Mononuclear cell (primary cell): ENCODE measurements at regions not wholly inside any gene's neighbourhood (a gene's known extent, or its start where the extent isn't known, plus 50 kb on each side); places are given as distances from the start of the nearest gene placed in this dataset.

Experiments used
- H3K27me3 ChIP-seq: 2 replicates; pipeline ENCODE4 v1.6.0; 2011; ENCODE audit warnings: low read length, control low read depth; ENCODE audit not compliant: insufficient read depth
- H3K4me1 ChIP-seq: 2 replicates; pipeline ENCODE4 v1.5.1; 2011; ENCODE audit warnings: mild to moderate bottlenecking, low read length, control low read depth; ENCODE audit not compliant: insufficient read depth
- H3K4me3 ChIP-seq: 2 replicates; pipeline ENCODE4 v1.5.1; 2011; ENCODE audit warnings: mild to moderate bottlenecking, low read length, moderate library complexity
- H3K9me3 ChIP-seq: 2 replicates; pipeline ENCODE4 v1.5.1; 2011; ENCODE audit warnings: low read depth, mild to moderate bottlenecking, control low read depth, low read length

DNA sequence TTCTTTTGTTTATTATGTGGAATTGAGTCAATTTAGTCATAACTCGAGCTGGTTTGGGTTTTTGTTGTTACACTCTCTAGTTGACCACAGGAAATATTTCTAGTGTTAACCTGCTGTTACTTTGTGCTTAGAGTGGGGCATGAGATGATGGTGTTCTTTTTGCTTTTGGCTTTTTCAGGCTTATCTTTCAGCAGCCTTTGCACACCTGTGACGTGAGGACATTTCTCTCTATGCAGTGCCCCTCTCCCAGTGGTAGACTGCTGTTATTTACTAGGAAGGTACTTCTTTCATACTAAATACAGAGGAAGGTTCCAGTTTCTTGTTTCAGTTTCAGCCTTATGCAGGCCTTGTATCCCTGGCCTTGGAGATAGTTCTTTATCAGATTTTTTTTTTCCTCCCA is 766.8 kb upstream of the MAN1A1 start:
- H3K9me3 ChIP-seq: no peaks in the 10 kb centered on the region
- H3K27me3 ChIP-seq: no peaks in the 10 kb centered on the region
- no peaks in the 10 kb centered on the region for H3K4me1 ChIP-seq
- no peak overlapping the region for H3K4me3 ChIP-seq

DNA sequence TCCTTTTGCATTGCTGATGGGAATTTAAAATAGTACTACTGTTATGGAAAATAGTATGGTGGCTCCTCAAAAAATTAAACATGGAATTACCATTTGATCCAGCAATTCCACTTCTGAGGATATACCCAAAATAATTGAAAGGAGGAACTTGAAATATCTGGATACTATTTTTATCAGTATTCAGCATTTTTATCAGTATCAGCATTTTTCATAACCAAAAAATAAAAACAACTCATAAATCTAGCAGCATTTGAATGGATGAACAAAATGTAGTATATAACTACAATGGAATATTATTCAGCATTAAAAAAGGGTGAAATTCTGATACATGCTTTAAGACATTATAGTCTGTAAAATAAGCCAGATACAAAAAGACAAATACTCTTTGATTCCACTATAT is 763.4 kb upstream of the MAN1A1 start:
- Histone ChIP-seq H3K4me3 (no peak overlapping the region), H3K27me3 (no peaks in the 10 kb centered on the region), H3K9me3 (no peaks in the 10 kb centered on the region), H3K4me1 (no peaks in the 10 kb centered on the region)

DNA sequence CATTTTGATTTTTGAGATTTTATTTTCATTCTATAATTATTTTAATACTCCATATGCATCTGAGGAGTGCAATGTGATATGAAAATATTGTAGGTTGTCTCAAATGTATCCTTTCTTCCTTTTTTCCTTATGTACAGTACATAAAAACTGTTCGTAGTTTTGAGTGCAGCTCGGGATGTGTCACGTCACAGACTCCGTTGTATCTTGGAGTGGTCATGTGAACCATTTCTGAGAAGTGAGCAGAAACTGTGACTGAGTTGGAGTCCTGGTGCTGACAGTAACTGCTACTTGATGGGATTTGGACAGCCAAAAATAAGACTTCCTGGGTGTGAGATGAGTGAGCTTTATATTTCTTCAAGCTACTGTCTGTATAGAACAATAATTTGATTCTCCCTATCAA is 761.4 kb upstream of the MAN1A1 start:
- Histone ChIP-seq H3K4me1 (no peaks in the 10 kb centered on the region), H3K4me3 (no peak overlapping the region), H3K9me3 (no peaks in the 10 kb centered on the region), H3K27me3 (no peaks in the 10 kb centered on the region)

DNA sequence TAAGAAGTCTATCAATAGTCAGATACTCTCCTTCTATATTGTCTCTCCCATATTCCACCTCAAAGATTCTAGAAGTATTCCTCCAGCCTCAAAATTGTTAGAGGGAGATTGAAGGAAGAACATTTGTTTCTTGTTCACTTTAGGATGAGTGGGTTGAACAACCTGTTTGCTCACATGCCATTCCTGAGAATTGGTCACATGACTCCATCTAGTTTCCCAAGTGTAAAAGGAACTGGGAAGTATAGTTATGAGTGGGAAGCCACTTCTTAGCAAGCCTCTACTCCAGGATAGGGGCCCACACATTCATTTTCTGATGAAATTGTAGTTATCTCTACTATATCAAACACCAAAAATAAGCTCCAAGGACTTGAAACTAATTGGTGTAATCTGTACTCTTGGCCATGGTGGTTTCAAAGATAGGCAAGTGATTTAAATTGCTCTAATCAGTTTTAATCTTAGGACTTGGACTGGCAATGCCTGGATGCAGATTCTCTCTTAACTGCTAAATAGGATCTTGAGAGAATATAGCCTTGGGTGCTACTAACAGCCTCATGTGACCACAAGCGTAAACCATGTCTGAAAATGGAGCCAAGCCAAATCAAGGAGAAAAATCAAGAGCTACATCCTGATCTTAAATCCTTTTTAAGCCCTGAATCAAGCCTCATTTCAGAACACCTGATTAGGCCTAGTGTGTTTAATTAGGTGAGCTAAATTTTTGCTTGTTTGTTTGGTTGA is 758.7 kb upstream of the MAN1A1 start:
- no peaks in the 10 kb centered on the region for H3K4me1 ChIP-seq
- no peaks in the 10 kb centered on the region for H3K27me3 ChIP-seq

DNA sequence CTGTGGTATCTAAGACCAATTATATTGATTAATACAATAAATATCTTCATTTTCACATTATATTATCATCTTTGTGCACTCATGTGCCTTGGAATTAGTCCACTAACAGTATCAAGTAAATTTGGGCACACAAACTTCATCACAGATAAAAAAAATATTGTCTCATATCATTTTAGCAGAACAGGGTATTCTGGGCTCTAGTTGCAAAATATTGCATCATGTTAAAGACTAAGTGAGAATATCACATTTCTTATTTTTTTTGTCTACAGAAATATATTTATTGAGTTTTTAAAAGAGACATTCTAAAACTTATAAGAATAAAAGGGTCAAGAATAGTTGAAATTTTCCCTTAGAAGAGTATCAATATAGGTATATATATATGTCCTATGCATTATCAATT is 754.1 kb upstream of the MAN1A1 start:
- Histone ChIP-seq H3K9me3 (no peaks in the 10 kb centered on the region), H3K27me3 (no peaks in the 10 kb centered on the region), H3K4me1 (no peaks in the 10 kb centered on the region)

More for the DNA sequence above, 758.7 kb upstream of the MAN1A1 start:
- no peak overlapping the region for H3K4me3 ChIP-seq
- no peaks in the 10 kb centered on the region for H3K9me3 ChIP-seq

DNA sequence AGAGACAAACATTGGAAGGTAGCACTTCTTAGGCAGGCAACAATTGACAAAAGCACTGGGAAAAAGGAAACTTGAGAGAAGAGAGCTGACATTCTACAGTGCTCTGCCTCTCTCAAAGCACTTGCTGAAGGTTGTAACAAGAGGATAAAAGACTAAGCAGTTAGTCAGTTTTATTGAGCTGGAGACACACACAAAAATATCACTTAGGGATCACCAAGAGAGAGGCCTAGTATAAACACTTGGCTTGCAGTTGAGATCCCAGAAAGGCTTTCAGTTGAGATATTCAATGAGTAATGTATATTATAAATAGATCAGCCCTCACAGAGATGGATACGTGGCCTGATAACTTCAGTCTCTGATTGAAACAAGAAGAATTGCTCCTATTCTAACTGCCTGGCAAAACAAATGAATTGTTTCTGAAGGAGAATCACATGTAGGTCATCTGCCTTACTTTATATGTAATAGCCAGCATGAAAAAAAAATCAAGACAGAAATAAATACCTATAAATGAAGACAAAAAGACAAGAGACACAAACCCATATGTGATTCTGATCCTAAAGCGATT is 747.2 kb upstream of the MAN1A1 start:
- Histone ChIP-seq H3K4me1 (no peaks in the 10 kb centered on the region), H3K4me3 (no peak overlapping the region), H3K27me3 (no peaks in the 10 kb centered on the region), H3K9me3 (no peaks in the 10 kb centered on the region)

More for the DNA sequence above, 754.1 kb upstream of the MAN1A1 start:
- no peak overlapping the region for H3K4me3 ChIP-seq

DNA sequence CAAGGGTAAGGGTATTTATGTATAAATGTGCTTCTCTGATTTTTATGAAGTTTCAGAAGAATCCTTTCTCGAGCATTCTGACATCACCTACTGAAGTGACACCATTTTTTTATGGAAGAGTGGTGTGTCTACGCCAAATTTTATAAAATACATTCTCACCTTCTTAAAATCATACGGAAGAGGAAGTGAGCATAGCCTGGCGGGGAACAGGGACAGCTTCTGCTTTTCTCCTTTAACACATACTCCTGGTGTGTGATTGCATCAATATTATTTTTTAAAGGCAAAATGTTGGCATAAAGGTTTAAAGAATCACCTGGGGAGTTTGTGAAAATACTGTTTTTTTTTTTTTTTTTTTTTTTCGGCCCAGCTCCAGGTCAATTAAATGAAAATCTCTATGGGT is 733.6 kb upstream of the MAN1A1 start:
- no peaks in the 10 kb centered on the region for H3K9me3 ChIP-seq
- H3K27me3 ChIP-seq: no peaks in the 10 kb centered on the region
- no peak overlapping the region for H3K4me3 ChIP-seq
- no peaks in the 10 kb centered on the region for H3K4me1 ChIP-seq

DNA sequence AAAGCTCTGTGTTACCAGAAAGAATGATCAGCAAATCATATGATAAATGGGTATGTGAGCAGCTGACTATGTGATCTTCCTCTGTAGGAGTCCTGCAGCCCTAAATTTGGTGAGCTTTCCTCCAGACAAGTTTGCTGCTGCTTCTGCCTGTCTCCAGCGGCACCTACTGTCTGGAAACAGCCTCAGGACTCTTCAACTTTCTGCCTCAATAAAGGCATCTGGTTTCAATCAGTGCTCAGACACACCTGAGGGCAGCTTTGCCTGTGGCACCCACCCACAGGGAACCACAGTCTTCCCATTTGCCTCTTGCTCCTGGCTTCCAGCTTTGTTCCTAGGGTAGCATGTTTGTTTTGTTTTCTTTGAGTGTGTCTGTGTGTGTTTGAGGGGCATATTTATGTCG is 727.9 kb upstream of the MAN1A1 start:
- Histone ChIP-seq H3K4me1 (no peaks in the 10 kb centered on the region), H3K9me3 (no peaks in the 10 kb centered on the region), H3K27me3 (no peaks in the 10 kb centered on the region), H3K4me3 (no peak overlapping the region)

DNA sequence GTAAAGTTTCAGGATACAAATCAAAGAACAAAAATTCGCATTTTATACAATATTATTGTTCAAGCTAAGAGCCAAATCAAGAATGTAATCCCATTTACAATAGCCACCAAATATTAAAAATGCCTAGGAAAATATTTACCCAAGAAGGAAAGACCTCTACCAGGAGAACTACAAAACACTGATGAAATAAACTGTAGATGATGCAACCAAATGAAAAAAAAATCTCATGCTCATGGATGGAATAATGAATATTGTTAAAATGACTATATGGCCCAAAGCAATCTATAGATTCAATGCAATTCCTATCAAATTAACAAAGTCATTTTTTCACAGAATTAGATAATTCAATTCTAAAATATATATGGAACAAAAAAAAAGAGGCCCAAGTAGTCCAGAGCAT is 708.8 kb upstream of the MAN1A1 start:
- no peaks in the 10 kb centered on the region for H3K4me1 ChIP-seq
- H3K4me3 ChIP-seq: no peak overlapping the region
- no peaks in the 10 kb centered on the region for H3K9me3 ChIP-seq
- H3K27me3 ChIP-seq: no peaks in the 10 kb centered on the region

DNA sequence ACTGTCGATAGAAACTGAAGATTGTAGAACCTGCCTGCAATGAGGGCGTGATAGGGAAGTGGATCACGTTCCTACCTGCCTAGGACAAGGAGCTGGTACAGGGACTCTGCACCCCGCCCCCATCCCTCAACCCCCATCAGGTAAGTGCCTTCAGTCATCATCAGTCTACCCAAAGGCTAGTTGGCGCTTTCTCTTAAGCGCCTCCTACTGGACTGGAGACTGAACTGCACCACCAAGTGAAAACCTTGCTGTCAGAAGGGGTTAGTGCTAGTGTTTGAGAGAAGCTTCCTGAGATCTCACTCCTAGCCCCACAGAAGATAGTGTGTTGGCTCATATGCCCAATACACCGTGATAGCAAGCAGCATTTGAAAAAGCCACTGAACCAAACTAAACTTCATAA is 706.5 kb upstream of the MAN1A1 start:
- H3K4me1 ChIP-seq: no peaks in the 10 kb centered on the region
- H3K27me3 ChIP-seq: no peaks in the 10 kb centered on the region
- H3K9me3 ChIP-seq: no peaks in the 10 kb centered on the region
- H3K4me3 ChIP-seq: no peak overlapping the region

DNA sequence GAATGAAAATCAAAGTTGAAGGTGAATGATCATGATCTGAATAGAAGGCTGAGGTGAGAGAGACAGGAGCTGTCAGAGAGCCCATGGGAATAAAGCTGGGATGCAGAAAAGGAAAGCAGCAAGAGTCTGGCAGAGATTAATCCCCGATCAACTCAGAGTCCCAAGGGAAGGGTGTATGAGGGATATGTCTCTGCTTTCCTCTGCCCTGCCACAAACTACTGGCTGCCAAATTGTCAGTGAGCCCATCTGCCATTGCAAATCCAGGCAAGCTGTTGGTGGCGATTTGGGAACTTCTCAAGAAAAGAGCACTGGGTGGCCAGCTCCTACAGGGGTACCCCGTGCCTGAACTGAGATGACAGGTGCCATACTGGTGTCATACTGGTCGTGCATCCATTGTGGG is 705.5 kb upstream of the MAN1A1 start:
- H3K9me3 ChIP-seq: no peaks in the 10 kb centered on the region
- H3K27me3 ChIP-seq: no peaks in the 10 kb centered on the region
- no peak overlapping the region for H3K4me3 ChIP-seq

DNA sequence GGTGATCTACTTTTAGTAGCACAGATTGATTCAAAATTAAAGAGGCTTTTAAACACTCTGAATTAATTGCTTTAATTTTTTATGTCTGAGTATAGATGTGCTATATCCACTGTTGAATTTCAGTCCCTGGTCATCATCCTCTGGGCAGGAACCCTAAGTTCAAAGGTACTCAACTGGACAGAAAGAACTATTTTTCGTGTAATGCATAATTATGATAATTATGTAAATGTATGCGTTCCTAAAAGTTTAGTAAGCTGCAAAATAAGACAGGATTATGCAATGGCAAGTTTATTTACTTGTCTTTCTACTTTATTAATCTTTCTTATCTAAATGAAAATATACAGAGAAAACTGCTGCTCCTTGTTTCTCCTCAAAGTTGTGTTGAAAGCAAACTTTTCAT is 690.1 kb upstream of the MAN1A1 start:
- Histone ChIP-seq H3K9me3 (no peaks in the 10 kb centered on the region), H3K4me1 (no peaks in the 10 kb centered on the region), H3K27me3 (no peaks in the 10 kb centered on the region), H3K4me3 (no peak overlapping the region)

More for the DNA sequence above, 705.5 kb upstream of the MAN1A1 start:
- no peaks in the 10 kb centered on the region for H3K4me1 ChIP-seq

DNA sequence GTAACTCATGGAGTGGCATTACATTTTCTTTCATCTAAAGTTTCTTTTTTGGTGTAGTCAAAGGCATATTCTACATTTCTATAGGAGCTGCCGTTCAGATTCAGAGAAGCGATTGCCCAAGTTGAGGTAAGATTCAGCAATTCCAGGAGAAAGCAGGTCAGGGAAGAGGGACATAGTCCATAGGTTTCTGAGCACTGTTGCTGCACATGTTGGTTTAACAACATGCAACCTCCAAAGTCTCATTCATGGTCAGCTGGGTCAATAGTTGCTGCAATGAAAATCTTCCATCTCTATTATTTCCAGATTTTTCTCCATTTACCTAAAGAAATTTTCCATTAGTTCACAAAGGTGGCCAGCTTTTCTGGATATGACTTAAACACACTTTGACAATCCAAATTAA is 682.3 kb upstream of the MAN1A1 start:
- Histone ChIP-seq H3K27me3 (no peaks in the 10 kb centered on the region), H3K4me3 (no peak overlapping the region), H3K4me1 (no peaks in the 10 kb centered on the region), H3K9me3 (no peaks in the 10 kb centered on the region)

DNA sequence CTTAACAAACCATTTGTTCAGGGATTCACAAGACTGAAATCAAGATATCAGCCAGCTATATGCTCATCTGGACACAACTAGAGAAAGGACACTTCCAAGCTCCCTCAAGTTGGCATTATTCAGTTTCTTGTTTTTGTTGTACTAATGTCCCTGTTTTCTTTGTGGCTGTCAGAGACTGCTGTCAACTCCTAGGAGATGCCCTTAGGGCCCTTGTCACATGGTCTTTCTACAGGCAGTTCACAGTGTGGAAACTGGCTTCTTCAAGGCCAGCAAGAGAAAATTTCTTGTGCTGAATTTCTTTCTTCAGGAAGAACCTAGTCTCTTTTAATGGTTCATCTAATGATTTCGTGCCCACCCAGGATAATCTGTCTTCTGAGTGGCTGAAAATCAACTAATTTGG is 677.2 kb upstream of the MAN1A1 start:
- Histone ChIP-seq H3K4me3 (no peak overlapping the region), H3K27me3 (no peaks in the 10 kb centered on the region), H3K4me1 (no peaks in the 10 kb centered on the region), H3K9me3 (no peaks in the 10 kb centered on the region)

DNA sequence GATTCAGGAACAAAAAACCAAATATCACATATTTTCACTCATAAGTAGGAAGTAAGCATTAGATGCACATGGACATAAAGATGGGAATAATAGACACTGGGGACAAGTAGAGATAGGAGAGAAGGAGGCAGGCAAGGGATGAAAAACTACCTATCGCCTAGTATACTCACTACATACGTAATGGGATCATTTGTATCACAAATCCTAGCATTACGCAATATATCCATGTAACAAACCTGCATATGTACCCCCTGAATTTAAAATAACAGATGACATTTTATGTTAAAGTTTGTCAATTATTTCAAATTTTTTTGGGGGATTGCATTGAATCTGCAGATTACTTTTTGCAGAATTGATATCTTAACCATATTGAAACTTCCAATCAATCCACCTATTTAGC is 660.5 kb upstream of the MAN1A1 start:
- H3K4me3 ChIP-seq: no peak overlapping the region
- H3K27me3 ChIP-seq: no peaks in the 10 kb centered on the region
- H3K9me3 ChIP-seq: no peaks in the 10 kb centered on the region
- H3K4me1 ChIP-seq: no peaks in the 10 kb centered on the region

DNA sequence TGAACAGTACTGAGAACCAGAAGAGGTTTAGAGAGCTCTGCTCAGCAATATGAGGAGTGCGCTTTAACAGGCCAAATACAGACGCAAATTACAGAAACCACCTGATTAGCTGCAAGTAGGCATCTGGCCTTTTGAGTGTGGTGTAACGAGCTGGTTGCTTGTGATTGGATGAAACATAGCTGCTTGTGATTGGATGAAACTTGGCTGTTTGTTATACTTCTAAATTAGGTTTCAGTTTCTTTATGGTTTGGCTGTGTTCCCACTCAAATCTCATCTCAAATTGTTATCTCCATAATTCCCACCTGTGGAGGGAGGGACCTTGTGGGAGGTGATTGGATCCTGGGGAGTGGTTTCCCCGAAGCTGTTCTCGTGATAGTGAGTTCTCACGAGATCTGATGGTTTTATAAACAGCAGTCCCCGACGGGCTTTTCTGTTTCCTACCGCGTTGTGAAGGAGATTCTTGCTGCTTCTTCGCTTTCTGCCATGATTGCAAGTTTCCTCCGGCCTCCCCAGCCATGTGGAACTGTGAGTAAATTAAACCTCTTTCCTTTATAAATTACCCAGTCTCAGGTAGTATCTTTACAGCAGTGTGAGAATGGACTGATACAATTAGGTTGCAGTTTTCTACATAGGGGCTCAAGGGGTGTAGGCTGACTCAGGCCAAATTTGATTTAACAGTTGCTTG is 655.9 kb upstream of the MAN1A1 start:
- no peaks in the 10 kb centered on the region for H3K4me1 ChIP-seq

More for the DNA sequence above, 655.9 kb upstream of the MAN1A1 start:
- Histone ChIP-seq H3K4me3 (no peak overlapping the region), H3K9me3 (no peaks in the 10 kb centered on the region), H3K27me3 (no peaks in the 10 kb centered on the region)
